RKO (cell line): ENCODE measurements at regions not wholly inside any gene's neighbourhood (a gene's known extent, or its start where the extent isn't known, plus 50 kb on each side); places are given as distances from the start of the nearest gene placed in this dataset.
"Not testable (repeated sequence)": the region's sequence is repeated elsewhere in the genome, so short reads cannot be mapped to it uniquely, and the experiment has no call there.

Experiments used
- DNase-seq: peaks from one replicate; pipeline ENCODE4 v3.0.0-alpha.2; 2016; ENCODE audit warnings: low spot score

GRCh38 chr4:138437263-138437851, 195.2 kb upstream of the SLC7A11 start:
- no peak for DNase-seq

GRCh38 chr4:138435733-138436132, 193.6 kb upstream of the SLC7A11 start:
- not testable (repeated sequence) for DNase-seq

GRCh38 chr4:138435046-138435445, 192.9 kb upstream of the SLC7A11 start:
- DNase-seq, result not testable (repeated sequence)

- no peak for DNase-seq
Observed at GRCh38 chr4:138428611-138429010, 186.5 kb upstream of the SLC7A11 start.

- no peak for DNase-seq
Observed at GRCh38 chr4:138426786-138427185, 184.6 kb upstream of the SLC7A11 start.

- no peak for DNase-seq
Observed at GRCh38 chr4:138420471-138420870, 178.3 kb upstream of the SLC7A11 start.

- no peak for DNase-seq
Observed at GRCh38 chr4:138414202-138414601, 172.1 kb upstream of the SLC7A11 start.

- no peak for DNase-seq
Observed at GRCh38 chr4:138413273-138413672, 171.1 kb upstream of the SLC7A11 start.

GRCh38 chr4:138412847-138413246, 170.7 kb upstream of the SLC7A11 start:
- DNase-seq, result no peak

- no peak for DNase-seq
Observed at GRCh38 chr4:138410266-138410665, 168.1 kb upstream of the SLC7A11 start.

- no peak for DNase-seq
Observed at GRCh38 chr4:138409670-138410069, 167.5 kb upstream of the SLC7A11 start.

GRCh38 chr4:138408758-138409157, 166.6 kb upstream of the SLC7A11 start:
- no peak for DNase-seq

- DNase-seq, result no peak
Observed at GRCh38 chr4:138407329-138407728, 165.2 kb upstream of the SLC7A11 start.

- DNase-seq, result no peak
Observed at GRCh38 chr4:138406876-138407275, 164.7 kb upstream of the SLC7A11 start.

- no peak for DNase-seq
Observed at GRCh38 chr4:138405934-138406567, 163.9 kb upstream of the SLC7A11 start.

GRCh38 chr4:138405466-138405891, 163.3 kb upstream of the SLC7A11 start:
- no peak for DNase-seq

- DNase-seq, result no peak
Observed at GRCh38 chr4:138404801-138405200, 162.7 kb upstream of the SLC7A11 start.

GRCh38 chr4:138404251-138404650, 162.1 kb upstream of the SLC7A11 start:
- DNase-seq, result no peak

- no peak for DNase-seq
Observed at GRCh38 chr4:138401334-138401733, 159.2 kb upstream of the SLC7A11 start.

GRCh38 chr4:138400543-138400942, 158.4 kb upstream of the SLC7A11 start:
- no peak for DNase-seq

GRCh38 chr4:138400066-138400465, 157.9 kb upstream of the SLC7A11 start:
- no peak for DNase-seq

- DNase-seq, result no peak
Observed at GRCh38 chr4:138399081-138399480, 156.9 kb upstream of the SLC7A11 start.

- no peak for DNase-seq
Observed at GRCh38 chr4:138398322-138398721, 156.2 kb upstream of the SLC7A11 start.
